Kidney (tissue), 13 donors: ENCODE measurements at regions not wholly inside any gene's neighbourhood (a gene's known extent, or its start where the extent isn't known, plus 50 kb on each side); places are given as distances from the start of the nearest gene placed in this dataset.

ENCODE experiments used
- DNase-seq, 5 donors: peaks; one replicate each; pipeline ENCODE4 v3.0.0-alpha.2; 2013 to 2020
- FAIRE-seq: peaks from 2 replicates; lab custom pipeline; 2012; peaks lifted over from hg19 to GRCh38; lab: Jason Lieb, UNC
- H3K27ac ChIP-seq, 2 donors: one replicate each; pipeline ENCODE4 v1.7.0; 2013; ENCODE audit warnings: low read depth in 2 of 2, low read length in 2 of 2, inconsistent platforms in 1 of 2
- H3K27me3 ChIP-seq: one replicate; pipeline ENCODE4 v1.7.1; 2013; ENCODE audit warnings: low read length, inconsistent platforms; ENCODE audit not compliant: control insufficient read depth, insufficient read depth
- H3K36me3 ChIP-seq, 3 donors: one replicate each; pipeline versions ENCODE4 v1.7.0 to v1.7.1; 2013; ENCODE audit warnings: low read length in 3 of 3, control low read depth in 1 of 3, inconsistent platforms in 1 of 3; ENCODE audit not compliant: insufficient read depth in 3 of 3, control insufficient read depth in 2 of 3
- H3K4me1 ChIP-seq, 3 donors: one replicate each; pipeline versions ENCODE4 v1.7.0 to v1.7.1; 2013; ENCODE audit warnings: low read length in 3 of 3, inconsistent platforms in 1 of 3, low read depth in 1 of 3; ENCODE audit not compliant: control insufficient read depth in 2 of 3, insufficient read depth in 2 of 3
- H3K4me3 ChIP-seq, 3 donors: one replicate each; pipeline versions ENCODE4 v1.7.0 to v1.8.1; 2013; ENCODE audit warnings: low read length in 3 of 3, control low read depth in 1 of 3, inconsistent platforms in 1 of 3
- H3K9ac ChIP-seq, 3 donors: one replicate each; pipeline versions ENCODE4 v1.7.0 to v1.7.1; 2013; ENCODE audit warnings: low read length in 3 of 3, control low read depth in 1 of 3, inconsistent platforms in 1 of 3
- H3K9me3 ChIP-seq, 3 donors: one replicate each; pipeline versions ENCODE4 v1.7.0 to v1.7.1; 2013; ENCODE audit warnings: low read length in 3 of 3, control low read depth in 1 of 3, inconsistent platforms in 1 of 3; ENCODE audit not compliant: control insufficient read depth in 2 of 3, insufficient read depth in 1 of 3
- intact Hi-C: fragments of 100-400 bp; cut with DNase I; formaldehyde crosslinking; loops from one replicate; pipeline ENCODE4 v1.11.1; 2022
- TF ChIP-seq, protein P1 (sequence below): IDR thresholded peaks from 3 replicates; pipeline ENCODE4 v1.5.1; 2012; ENCODE audit warnings: mild to moderate bottlenecking, moderate library complexity, borderline replicate concordance; ENCODE audit not compliant: insufficient read depth; ENCODE audit errors: extremely low read depth
- donor health status: control.
- donor health status: control.
- donor health status: control.
- donor health status: control.
- donor health status: control.
- donor health status: DM: yes; HTN: yes; CAD: no.
- donor health status: Normal renal cell carcinoma (clear cell type).

DNA sequence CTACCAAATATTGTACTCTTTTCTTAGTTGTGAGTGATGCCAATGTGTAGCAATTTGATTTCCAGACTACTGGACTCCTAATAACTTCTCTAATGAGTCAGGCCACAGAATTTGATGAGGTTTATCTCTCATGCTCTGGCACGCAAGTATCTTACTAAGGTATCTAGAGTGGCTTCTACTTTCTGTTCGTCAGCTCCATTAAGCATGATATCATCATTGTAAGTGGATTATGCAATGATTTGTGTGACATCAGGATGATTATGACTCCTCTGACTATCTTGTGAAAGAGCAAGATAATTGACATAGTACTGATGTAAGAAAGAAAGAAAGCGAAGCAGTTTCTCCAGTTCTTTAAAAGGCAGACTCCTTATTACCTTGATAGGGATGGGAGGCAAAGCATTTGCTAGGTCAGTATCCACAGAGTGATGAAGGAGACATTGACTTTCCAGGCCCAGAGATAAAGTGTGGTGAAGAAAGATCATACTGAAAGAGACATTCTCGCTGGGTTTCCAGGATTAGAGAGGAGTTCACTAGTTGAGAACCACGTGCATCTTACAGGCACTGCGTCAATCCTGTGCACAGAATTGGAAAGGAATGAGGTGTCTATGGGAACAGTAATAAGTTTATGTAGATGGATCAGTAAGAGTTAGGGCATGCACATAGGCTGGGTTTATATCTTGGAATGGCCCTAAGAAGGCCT lies 161.9 kb upstream of the STK26 start:
- FAIRE-seq (no peak), DNase-seq (no peak)
- Histone ChIP-seq H3K27ac (no peak overlapping the region), H3K9ac (no peak overlapping the region), H3K9me3 (no peaks in the 10 kb centered on the region), H3K4me3 (no peak overlapping the region), H3K27me3 (peaks cover 26% of the 10 kb centered on the region), H3K36me3 (no peaks in the 10 kb centered on the region), H3K4me1 (no peaks in the 10 kb centered on the region)
- intact Hi-C loops = no loop called here
- TF ChIP-seq, protein P1, sequence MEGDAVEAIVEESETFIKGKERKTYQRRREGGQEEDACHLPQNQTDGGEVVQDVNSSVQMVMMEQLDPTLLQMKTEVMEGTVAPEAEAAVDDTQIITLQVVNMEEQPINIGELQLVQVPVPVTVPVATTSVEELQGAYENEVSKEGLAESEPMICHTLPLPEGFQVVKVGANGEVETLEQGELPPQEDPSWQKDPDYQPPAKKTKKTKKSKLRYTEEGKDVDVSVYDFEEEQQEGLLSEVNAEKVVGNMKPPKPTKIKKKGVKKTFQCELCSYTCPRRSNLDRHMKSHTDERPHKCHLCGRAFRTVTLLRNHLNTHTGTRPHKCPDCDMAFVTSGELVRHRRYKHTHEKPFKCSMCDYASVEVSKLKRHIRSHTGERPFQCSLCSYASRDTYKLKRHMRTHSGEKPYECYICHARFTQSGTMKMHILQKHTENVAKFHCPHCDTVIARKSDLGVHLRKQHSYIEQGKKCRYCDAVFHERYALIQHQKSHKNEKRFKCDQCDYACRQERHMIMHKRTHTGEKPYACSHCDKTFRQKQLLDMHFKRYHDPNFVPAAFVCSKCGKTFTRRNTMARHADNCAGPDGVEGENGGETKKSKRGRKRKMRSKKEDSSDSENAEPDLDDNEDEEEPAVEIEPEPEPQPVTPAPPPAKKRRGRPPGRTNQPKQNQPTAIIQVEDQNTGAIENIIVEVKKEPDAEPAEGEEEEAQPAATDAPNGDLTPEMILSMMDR = no peak

DNA sequence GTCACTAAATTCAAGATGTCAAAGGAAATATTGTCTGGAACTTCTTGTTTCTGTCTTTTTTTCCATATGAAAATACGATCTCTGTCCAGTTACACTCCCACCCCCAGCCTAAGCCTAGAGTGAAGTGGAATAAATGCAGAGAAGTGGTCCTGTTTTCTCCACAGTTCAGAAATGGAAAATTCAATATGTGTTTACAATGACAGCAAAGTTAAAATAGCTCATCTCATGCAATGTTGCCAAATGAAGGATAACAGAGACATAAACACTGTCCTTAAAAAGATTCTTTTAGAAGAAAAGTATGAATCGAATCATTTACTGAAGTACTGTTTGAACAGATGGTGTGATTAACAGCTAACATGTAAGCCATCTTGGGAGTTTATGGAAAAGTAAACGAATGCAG lies 160.8 kb upstream of the STK26 start:
- Histone ChIP-seq H3K9ac (no peak overlapping the region), H3K9me3 (no peaks in the 10 kb centered on the region), H3K4me3 (no peak overlapping the region), H3K4me1 (no peaks in the 10 kb centered on the region), H3K36me3 (no peaks in the 10 kb centered on the region), H3K27ac (no peak overlapping the region), H3K27me3 (peaks cover 26% of the 10 kb centered on the region)
- intact Hi-C loops = no loop called here
- no peak for FAIRE-seq
- no peak for DNase-seq
- TF ChIP-seq, protein P1 = no peak

DNA sequence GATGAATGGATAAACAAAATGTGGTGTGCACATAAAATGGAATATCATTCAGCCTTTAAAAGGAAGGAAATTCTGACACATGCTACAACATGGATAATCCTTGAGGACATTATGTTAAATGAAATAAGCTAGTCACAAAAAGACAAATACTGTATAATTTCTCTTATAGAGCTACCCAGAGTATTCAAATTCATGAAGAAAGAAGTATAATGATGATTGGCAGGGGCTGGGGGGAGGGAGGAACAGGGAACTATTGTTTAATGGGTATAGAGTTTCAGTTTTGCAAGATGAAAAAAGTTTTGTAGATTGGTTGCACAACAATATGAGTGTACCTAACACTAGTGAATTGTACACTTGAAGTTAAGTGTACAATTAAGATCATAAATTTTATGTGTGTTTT lies 153.9 kb upstream of the STK26 start:
- intact Hi-C loops = no loop called here

More for the DNA sequence above, 153.9 kb upstream of the STK26 start:
- FAIRE-seq = no peak
- no peak overlapping the region for H3K4me3 ChIP-seq
- TF ChIP-seq, protein P1 = no peak
- H3K4me1 ChIP-seq = no peaks in the 10 kb centered on the region
- H3K9ac ChIP-seq = no peak overlapping the region
- no peak overlapping the region for H3K27ac ChIP-seq
- peaks cover 13% of the 10 kb centered on the region for H3K27me3 ChIP-seq
- H3K36me3 ChIP-seq = no peaks in the 10 kb centered on the region
- DNase-seq = no peak
- no peaks in the 10 kb centered on the region for H3K9me3 ChIP-seq
